GM12878 (cell line): ENCODE measurements at regions not wholly inside any gene's neighbourhood (a gene's known extent, or its start where the extent isn't known, plus 50 kb on each side); places are given as distances from the start of the nearest gene placed in this dataset.
A peak's percentile ranks its signal among the peaks of the same experiment; 100 is the strongest.

Experiments
- ATAC-seq: fragments of 200-7000 bp; cut with Tn5 transposase; 3 replicates; pipeline ENCODE4 v1.9.1; 2020; ENCODE audit warnings: mild to moderate bottlenecking, moderate library complexity
- BruUV-seq: library from RNA; stranded (reverse); fragments of 400-500 nt; replicated peaks from 2 replicates; lab custom pipeline; 2021; lab: Mats Ljungman, UMichigan
- CTCF ChIA-PET: fragments of 300-600 bp; sonication (Branson Sonifier 250); formaldehyde crosslinking; extraction: SDS; loops from one replicate; lab custom pipeline; 2021; ENCODE audit warnings: inconsistent platforms; lab: Yijun Ruan, JAX
- POLR2A ChIA-PET: fragments of 350-600 bp; formaldehyde crosslinking; extraction: SDS; loops from one replicate; lab custom pipeline; 2021; ENCODE audit warnings: inconsistent platforms; lab: Charles Lee
- RAD21 ChIA-PET: fragments of 300-600 bp; sonication (Branson Sonifier 250); formaldehyde crosslinking; loops from one replicate; lab custom pipeline; 2023; ENCODE audit warnings: antibody characterized with exemption; ENCODE audit not compliant: unreplicated experiment; lab: Charles Lee
- SMC1A ChIA-PET: fragments of 300-600 bp; sonication (Branson Sonifier 250); formaldehyde crosslinking; loops from one replicate; lab custom pipeline; 2023; ENCODE audit not compliant: unreplicated experiment, uncharacterized antibody; lab: Charles Lee
- DNase-seq: peaks from one replicate; pipeline ENCODE4 v3.0.0-alpha.2; 2011; ENCODE audit warnings: low read depth, low spot score
- FAIRE-seq: peaks from 3 replicates; lab custom pipeline; 2011; peaks lifted over from hg19 to GRCh38; lab: Jason Lieb, UNC
- H2AFZ ChIP-seq: 2 replicates; pipeline ENCODE4 v1.6.0; 2011; ENCODE audit warnings: low read depth, low read length, control low read depth; ENCODE audit not compliant: control insufficient read depth
- H3K27ac ChIP-seq: 2 replicates; pipeline ENCODE4 v1.5.1; 2011; ENCODE audit warnings: control low read depth; ENCODE audit not compliant: control insufficient read depth, insufficient read depth
- H3K27me3 ChIP-seq, 2 experiments: replicated peaks in 1 of 2; 2 replicates each; pipeline versions ENCODE4 v1.6.0 to v1.6.1; 2011; ENCODE audit warnings: low read length in 1 of 2; ENCODE audit not compliant: control insufficient read depth in 2 of 2, insufficient read depth in 2 of 2
- H3K36me3 ChIP-seq, 2 experiments: 2 replicates each; pipeline ENCODE4 v1.5.1; 2011; ENCODE audit warnings: low read length in 1 of 2; ENCODE audit not compliant: control insufficient read depth in 2 of 2, insufficient read depth in 2 of 2
- H3K4me1 ChIP-seq: 2 replicates; pipeline ENCODE4 v1.6.1; 2011; ENCODE audit warnings: mild to moderate bottlenecking, low read length, moderate library complexity, mixed read lengths; ENCODE audit not compliant: control insufficient read depth, insufficient read depth
- H3K4me2 ChIP-seq: 2 replicates; pipeline ENCODE4 v1.6.0; 2011; ENCODE audit warnings: control low read depth; ENCODE audit not compliant: control insufficient read depth, insufficient read depth
- H3K4me3 ChIP-seq: fragments of 200-600 bp; sonication (generic); 2 replicates; pipeline ENCODE4 v1.5.1; 2016
- H3K79me2 ChIP-seq: 2 replicates; pipeline ENCODE4 v1.6.0; 2011; ENCODE audit warnings: low read length; ENCODE audit not compliant: control insufficient read depth, insufficient read depth
- H3K9ac ChIP-seq: 2 replicates; pipeline ENCODE4 v1.8.0; 2011; ENCODE audit warnings: low read length, control low read depth, mixed read lengths; ENCODE audit not compliant: control insufficient read depth, insufficient read depth
- H3K9me3 ChIP-seq: replicated peaks from 3 replicates; pipeline ENCODE4 v1.5.1; 2011; ENCODE audit warnings: mild to moderate bottlenecking, low read length; ENCODE audit not compliant: control insufficient read depth, insufficient read depth
- H4K20me1 ChIP-seq: 2 replicates; pipeline ENCODE4 v1.6.0; 2011; ENCODE audit not compliant: control insufficient read depth, insufficient read depth
- SPI1 ChIP-seq: IDR thresholded peaks from 2 replicates; pipeline ENCODE4 v1.6.1; 2011; ENCODE audit warnings: low read depth, mild to moderate bottlenecking, low read length, moderate library complexity, borderline replicate concordance; ENCODE audit not compliant: insufficient read depth
- ZNF592 ChIP-seq: fragments of 450-650 bp; IDR thresholded peaks from 2 replicates; pipeline ENCODE4 v1.6.1; 2017; ENCODE audit warnings: mild to moderate bottlenecking, moderate library complexity
- WGBS: methylation state at CpG from one replicate; pipeline ENCODE4 v1.1.6; 2016; ENCODE audit warnings: low lambda C conversion rate; ENCODE audit not compliant: insufficient replicate concordance, insufficient coverage; ENCODE audit errors: missing lambda C conversion rate; 5-methylcytosine and 5-hydroxymethylcytosine counted together
- in situ Hi-C: fragments of 300-500 bp; cut with MboI; formaldehyde crosslinking; loops from 9 replicates; pipeline ENCODE4 v1.14.3; 2018; ENCODE audit warnings: mixed read lengths
- intact Hi-C: fragments of 100-400 bp; cut with micrococcal nuclease; formaldehyde crosslinking; loops from one replicate; pipeline ENCODE4 v1.14.2; 2022; ENCODE audit not compliant: unreplicated experiment

GRCh38 chr10:3986493-3987142 is 201.6 kb upstream of the KLF6 start:
- RAD21 ChIA-PET = no interaction called here
- CTCF ChIA-PET = no interaction called here
- 85% methylated on average over 10 of the region's 10 CpGs for WGBS
- Histone ChIP-seq H3K9ac (no peak overlapping the region), H3K27me3 (no peaks in the 10 kb centered on the region), H4K20me1 (no peaks in the 10 kb centered on the region), H3K4me2 (no peak overlapping the region), H3K9me3 (peaks cover 3% of the 10 kb centered on the region; the same call in 2 of the 3 replicates), H3K36me3 (no peaks in the 10 kb centered on the region), H3K4me3 (no peak overlapping the region), H3K27ac (no peak overlapping the region), H2AFZ (no peak overlapping the region), H3K4me1 (no peaks in the 10 kb centered on the region), H3K79me2 (no peaks in the 10 kb centered on the region)
- peak; percentile 63; the same call in 1 of the 2 replicates for TF ChIP-seq SPI1
- no peak for TF ChIP-seq ZNF592
- in situ Hi-C loops (no loop called here), intact Hi-C loops (no loop called here)
- FAIRE-seq (no peak), DNase-seq (no peak), ATAC-seq (no peak)
- SMC1A ChIA-PET = no interaction called here
- BruUV-seq = no TSS peak
- POLR2A ChIA-PET = no interaction called here
